ENCODE measurements at regions not wholly inside any gene's neighbourhood (a gene's known extent, or its start where the extent isn't known, plus 50 kb on each side); places are given as distances from the start of the nearest gene placed in this dataset.

DNA sequence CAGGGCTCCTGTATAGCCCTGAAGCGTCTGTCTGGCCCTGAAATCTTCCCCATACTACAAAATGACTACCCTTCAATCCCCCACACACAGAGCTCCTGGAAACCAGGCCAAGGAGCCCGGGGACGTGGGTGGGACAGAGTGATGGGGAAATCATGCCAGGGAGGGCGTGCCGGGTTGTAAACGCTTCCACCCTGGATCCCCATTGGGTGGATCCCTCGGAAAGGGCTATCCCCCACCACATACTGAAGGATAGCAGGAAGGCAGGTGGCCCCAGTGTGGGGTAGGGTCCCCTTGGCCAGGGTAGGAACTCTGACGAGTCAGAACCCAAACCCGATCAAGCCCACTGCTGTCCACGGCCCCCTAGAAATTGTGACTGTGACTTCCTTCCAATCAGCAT is 91.7 kb downstream of the INHBB start:
- Histone ChIP-seq H2AFZ (ENCODE audit: low read depth, low read length) (no peak overlapping the region), H3K36me3 (ENCODE audit: insufficient read depth, low read length) (no peaks in the 10 kb centered on the region), H3K4me1 (ENCODE audit: insufficient read depth, low read length) (peaks cover 11% of the 10 kb centered on the region), H3K79me2 (ENCODE audit: insufficient read depth, low read length) (no peaks in the 10 kb centered on the region), H4K20me1 (ENCODE audit: insufficient read depth, low read length) (peaks cover 2% of the 10 kb centered on the region), H3K27me3 (ENCODE audit: insufficient read depth, low read length) (peaks cover 22% of the 10 kb centered on the region), H3K4me2 (ENCODE audit: low read length) (no peak overlapping the region), H3K9ac (ENCODE audit: low read length) (no peak overlapping the region), H3K9me3 (ENCODE audit: insufficient read depth, low read depth, low read length) (no peaks in the 10 kb centered on the region), H3K4me3 (ENCODE audit: insufficient read depth, low read depth, low read length) (no peak overlapping the region), H3K27ac (ENCODE audit: low read depth, low read length) (no peak overlapping the region)
- no peaks in the 10 kb centered on the region for H3K36me3 Mint-ChIP-seq (ENCODE audit: low read depth, unreplicated experiment)
- peaks cover 77% of the 10 kb centered on the region for H3K27me3 Mint-ChIP-seq (ENCODE audit: low read depth, unreplicated experiment)
- no peak overlapping the region for H3K4me3 Mint-ChIP-seq (ENCODE audit: unreplicated experiment)
- no peaks in the 10 kb centered on the region for H3K4me1 Mint-ChIP-seq (ENCODE audit: low read depth, unreplicated experiment)
- no peaks in the 10 kb centered on the region for H3K9me3 Mint-ChIP-seq (ENCODE audit: unreplicated experiment)
- FAIRE-seq, result no peak
- H3K27ac Mint-ChIP-seq (ENCODE audit: unreplicated experiment), result no peak overlapping the region
- no peak for DNase-seq (ENCODE audit: low read depth)
- no peak for TF ChIP-seq EZH2 (IDR thresholded peaks at IDR 0.05; ENCODE audit: insufficient read depth, low read length)
- no peak for TF ChIP-seq CTCF (IDR thresholded peaks at IDR 0.05; ENCODE audit: insufficient read depth, low read depth, low read length)

GRCh38 chr2:120438301-120439066 is 92.5 kb downstream of the INHBB start:
- H3K9me3 Mint-ChIP-seq (ENCODE audit: unreplicated experiment), result no peaks in the 10 kb centered on the region

More at GRCh38 chr2:120438301-120439066, 92.5 kb downstream of the INHBB start:
- Histone ChIP-seq H3K79me2 (ENCODE audit: insufficient read depth, low read length) (no peaks in the 10 kb centered on the region), H3K4me2 (ENCODE audit: low read length) (no peak overlapping the region), H2AFZ (ENCODE audit: low read depth, low read length) (no peak overlapping the region), H3K9me3 (ENCODE audit: insufficient read depth, low read depth, low read length) (no peaks in the 10 kb centered on the region), H3K27me3 (ENCODE audit: insufficient read depth, low read length) (peaks cover 30% of the 10 kb centered on the region), H3K4me3 (ENCODE audit: insufficient read depth, low read depth, low read length) (no peak overlapping the region), H3K9ac (ENCODE audit: low read length) (no peak overlapping the region), H3K4me1 (ENCODE audit: insufficient read depth, low read length) (peaks cover 12% of the 10 kb centered on the region), H3K36me3 (ENCODE audit: insufficient read depth, low read length) (no peaks in the 10 kb centered on the region), H4K20me1 (ENCODE audit: insufficient read depth, low read length) (peaks cover 3% of the 10 kb centered on the region), H3K27ac (ENCODE audit: low read depth, low read length) (no peak overlapping the region)
- Mint-ChIP-seq H3K27ac (ENCODE audit: unreplicated experiment) (no peak overlapping the region), H3K36me3 (ENCODE audit: low read depth, unreplicated experiment) (no peaks in the 10 kb centered on the region), H3K4me3 (ENCODE audit: unreplicated experiment) (no peak overlapping the region), H3K27me3 (ENCODE audit: low read depth, unreplicated experiment) (peaks cover 74% of the 10 kb centered on the region), H3K4me1 (ENCODE audit: low read depth, unreplicated experiment) (no peaks in the 10 kb centered on the region)
- no peak for DNase-seq (ENCODE audit: low read depth)
- no peak for TF ChIP-seq EZH2 (IDR thresholded peaks at IDR 0.05; ENCODE audit: insufficient read depth, low read length)
- TF ChIP-seq CTCF (IDR thresholded peaks at IDR 0.05; ENCODE audit: insufficient read depth, low read depth, low read length), result no peak
- FAIRE-seq, result no peak

All from astrocyte (in vitro differentiated cells and primary cell).